ENCODE measurements at regions not wholly inside any gene's neighbourhood (a gene's known extent, or its start where the extent isn't known, plus 50 kb on each side); places are given as distances from the start of the nearest gene placed in this dataset.
"Not testable (repeated sequence)": the region's sequence is repeated elsewhere in the genome, so short reads cannot be mapped to it uniquely, and the experiment has no call there.

DNA sequence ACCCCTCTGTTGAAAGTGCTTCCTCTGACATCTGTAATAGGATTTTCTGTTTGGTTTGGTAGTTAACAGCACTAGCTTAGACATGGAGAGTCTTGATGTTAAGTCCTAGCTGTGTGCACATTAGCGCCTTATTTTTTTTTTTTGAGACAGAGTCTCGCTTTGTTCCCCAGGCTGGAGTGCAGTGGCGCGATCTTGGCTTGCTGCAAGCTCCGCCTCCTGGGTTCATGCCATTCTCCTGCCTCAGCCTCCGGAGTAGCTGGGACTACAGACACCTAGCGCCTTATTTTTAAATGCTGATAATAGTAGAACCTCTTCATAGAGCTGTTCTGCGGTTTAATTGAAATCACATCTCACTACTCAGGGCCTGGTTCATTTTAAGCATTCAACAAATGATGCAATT, 131.5 kb downstream of the PLCE1 start:
- not testable (repeated sequence) for DNase-seq (ENCODE audit: low read depth in 2 of 2)

DNA sequence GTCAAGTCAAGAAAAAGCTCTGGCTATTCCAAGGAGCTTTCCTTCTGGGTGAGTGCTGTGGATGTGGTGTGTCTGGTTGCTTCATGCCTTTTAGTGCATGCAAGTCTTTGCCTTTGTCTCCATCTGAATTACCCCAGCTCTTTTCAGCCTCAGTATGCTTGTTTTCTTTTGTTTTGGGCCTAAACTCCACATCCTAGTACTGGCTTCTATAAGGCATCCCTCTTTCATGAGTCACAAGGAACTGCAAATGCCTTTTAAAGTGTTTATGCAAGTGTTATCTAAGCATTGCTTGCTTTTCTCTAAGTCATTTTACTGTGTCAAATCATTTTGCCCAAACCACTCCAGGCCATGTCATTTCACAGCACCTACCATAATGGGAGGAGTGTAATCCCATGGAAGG, 132.1 kb downstream of the PLCE1 start:
- DNase-seq (ENCODE audit: low read depth in 2 of 2) = no peak

DNA sequence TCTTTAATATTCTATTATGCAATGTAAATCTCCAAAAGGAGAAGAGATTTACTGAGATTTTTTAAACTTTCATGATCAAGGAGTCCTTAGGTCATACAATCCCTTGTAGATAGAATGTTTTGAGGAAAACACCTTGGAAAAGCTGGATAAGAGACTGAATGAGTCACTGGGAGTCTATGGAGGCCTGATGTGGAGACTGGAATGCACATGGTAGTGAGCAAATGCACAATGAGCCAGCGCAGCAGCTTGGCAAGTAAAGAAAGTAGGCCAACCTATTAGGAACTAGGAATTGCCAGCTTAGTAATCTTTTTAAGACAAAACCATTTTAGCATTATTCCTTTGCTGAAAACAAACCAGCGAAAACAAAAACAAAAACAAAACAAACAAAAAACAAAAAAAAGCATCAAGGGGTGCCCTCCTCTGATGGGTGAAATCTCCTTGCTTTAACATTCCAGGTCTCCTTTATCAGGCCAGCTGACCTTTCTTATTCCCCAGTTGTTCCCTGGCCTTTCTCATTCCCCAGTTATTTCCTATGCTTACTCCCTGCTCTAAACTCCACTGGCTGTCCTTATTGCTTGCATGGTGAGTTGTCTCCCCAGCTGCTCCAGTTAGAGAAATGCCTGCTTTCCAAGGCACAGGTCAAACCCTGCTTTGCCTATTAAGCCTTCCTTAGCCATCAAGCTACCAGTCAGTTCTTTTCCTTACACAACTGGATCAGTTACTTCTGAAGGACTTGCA, 135.8 kb downstream of the PLCE1 start:
- no peak for DNase-seq (ENCODE audit: low read depth in 2 of 2)

DNA sequence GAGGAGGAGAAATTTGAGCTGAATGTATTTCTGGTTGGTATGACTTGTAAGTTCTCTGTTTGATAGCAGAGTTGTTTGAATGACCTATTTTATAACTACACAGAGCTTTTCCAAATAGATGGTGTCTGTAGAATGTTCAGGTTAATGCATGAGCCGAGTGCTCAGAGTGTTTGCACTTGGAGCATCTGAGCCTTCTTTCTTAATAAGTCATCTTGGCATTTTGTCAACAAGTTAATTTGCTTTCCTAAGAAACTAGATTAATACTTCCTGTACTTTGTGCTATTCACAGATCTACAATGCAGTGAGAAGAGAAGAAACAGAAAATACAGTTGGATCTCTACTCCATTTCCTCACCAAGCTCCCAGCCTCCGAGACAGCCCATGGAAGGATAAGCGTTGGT, 138.2 kb downstream of the PLCE1 start:
- no peak for DNase-seq (ENCODE audit: low read depth in 2 of 2)

DNA sequence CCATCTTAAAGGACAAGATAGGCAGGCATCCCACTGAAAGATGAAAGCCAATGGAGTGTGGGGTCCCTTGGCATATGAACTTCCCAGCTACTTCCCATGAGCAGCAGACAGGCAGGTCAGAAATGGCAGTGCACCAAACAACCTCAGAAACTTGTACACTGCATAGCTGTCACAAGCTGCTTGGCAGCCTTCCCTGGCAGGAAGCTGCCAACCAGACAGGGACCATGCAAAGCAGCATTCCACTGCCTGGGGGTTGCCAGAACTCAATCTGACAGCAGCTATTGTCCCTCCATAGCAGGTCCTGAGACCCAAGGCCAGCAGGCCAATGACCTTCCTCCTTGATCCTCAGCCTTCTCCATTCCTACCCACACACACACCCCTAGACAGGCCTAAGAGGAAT, 139.5 kb downstream of the PLCE1 start:
- no peak for DNase-seq (ENCODE audit: low read depth in 2 of 2)

DNA sequence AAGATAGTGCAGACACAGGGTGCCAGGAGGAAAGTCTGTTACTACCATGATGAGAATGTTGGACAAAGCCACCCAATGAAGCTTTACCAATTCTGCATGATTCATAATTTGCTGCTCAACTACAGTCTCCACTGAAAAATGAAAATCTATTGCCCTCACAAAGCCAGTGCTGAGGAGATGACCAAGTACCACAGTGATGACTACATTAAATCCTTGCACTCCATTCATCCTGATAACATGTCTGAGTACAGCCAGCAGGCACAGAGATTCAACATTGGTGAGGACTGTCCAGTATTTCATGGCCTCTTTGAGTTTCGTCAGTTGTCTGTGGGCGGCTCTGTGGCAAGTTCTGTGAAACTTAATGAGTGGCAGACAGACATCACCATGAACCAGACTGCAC, 144.0 kb downstream of the PLCE1 start:
- DNase-seq (ENCODE audit: low read depth in 2 of 2) = no peak

DNA sequence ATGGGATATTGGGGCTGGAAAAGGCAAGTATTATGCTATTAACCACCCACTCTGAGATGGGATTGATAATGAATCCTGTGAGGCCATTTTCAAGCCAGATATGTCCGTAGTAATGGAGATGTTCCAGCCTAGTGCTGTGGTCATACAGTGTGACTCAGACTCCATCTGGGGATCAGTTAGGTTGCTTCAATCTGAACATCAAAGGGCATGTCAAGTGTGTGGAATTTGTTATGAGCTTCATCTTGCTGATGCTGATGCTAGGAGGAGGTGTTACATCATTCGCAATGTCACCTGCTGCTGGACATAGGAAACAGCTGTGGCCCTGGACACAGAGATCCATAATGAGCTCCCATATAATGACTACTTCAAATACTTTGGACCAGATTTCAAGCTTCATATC, 144.7 kb downstream of the PLCE1 start:
- no peak for DNase-seq (ENCODE audit: low read depth in 2 of 2)

DNA sequence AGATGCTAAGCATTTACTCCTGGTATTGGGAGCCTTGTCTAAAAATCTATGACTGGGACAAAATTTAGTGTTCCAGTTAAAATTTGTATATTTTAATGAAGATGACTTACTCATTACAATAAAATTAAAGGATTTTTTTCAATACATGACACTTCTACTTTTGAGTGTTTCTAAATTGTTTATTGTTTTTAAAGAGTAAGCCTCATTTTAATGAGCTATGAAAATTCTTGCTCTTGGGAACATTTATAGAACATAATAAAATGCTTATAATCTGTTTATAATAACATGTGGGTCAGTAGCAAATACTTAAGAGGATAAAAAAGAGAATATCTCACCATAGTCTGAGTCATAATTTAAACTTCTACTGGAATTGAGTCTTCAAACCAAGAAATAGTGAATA, 149.5 kb downstream of the PLCE1 start:
- no peak for DNase-seq (ENCODE audit: low read depth in 2 of 2)

DNA sequence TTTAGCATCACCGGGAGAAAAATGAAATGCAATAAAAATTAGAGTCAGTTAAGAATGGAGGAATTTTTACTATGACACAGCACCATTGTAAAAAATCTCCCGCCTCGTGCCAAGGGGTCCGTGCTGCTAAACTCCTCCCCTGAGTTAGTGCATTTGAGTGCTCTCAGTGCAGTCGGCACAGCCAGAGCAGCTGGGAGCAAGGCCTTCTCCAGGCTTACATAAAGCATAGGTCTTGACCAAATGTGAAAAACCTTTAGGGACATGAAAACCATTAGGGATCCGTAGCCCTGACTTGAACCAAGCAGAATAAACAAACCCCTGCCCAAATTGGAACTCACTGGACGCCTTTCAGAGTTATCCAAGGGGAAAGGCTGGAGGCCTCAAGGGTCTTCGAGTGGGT, 152.6 kb downstream of the PLCE1 start:
- no peak for DNase-seq (ENCODE audit: low read depth in 2 of 2)

DNA sequence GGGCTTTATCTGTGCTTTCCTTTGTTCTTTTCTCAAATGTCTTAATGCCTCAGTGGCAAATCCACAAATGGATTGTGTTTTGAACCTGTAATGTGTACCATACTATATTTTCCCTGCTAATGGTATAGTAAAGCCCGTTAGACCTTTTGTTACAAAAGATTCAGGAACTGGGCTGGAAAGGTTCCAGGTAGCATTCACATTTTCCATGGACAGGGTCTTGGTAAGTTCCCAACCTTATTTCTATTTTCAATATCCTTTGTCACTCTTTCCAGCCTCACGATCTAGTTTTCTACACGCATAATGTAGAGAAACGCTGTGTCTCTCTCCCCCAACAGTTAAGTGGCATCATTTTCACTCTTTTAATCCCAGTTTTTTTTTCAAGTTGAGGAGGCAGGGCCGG, 153.0 kb downstream of the PLCE1 start:
- no peak for DNase-seq (ENCODE audit: low read depth in 2 of 2)

DNA sequence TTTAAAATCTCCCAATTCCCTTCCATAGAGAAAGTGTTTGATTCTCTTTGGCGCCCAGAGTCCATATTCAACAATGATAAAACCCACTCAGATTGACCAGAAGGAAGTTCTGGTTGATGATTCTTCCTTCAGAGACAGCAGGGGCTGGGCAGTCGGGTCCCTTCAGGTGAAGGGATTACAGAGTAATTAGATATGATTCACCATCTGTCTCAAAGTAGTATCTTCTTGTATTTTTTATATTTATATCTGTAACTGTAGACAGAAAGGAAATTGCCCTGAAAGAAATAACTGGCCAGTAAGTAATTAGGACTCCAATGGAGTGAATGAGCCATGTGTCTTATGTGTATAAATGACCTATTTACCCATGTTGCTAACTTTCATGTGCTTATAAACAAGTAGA, 156.0 kb downstream of the PLCE1 start:
- DNase-seq (ENCODE audit: low read depth in 2 of 2) = no peak

DNA sequence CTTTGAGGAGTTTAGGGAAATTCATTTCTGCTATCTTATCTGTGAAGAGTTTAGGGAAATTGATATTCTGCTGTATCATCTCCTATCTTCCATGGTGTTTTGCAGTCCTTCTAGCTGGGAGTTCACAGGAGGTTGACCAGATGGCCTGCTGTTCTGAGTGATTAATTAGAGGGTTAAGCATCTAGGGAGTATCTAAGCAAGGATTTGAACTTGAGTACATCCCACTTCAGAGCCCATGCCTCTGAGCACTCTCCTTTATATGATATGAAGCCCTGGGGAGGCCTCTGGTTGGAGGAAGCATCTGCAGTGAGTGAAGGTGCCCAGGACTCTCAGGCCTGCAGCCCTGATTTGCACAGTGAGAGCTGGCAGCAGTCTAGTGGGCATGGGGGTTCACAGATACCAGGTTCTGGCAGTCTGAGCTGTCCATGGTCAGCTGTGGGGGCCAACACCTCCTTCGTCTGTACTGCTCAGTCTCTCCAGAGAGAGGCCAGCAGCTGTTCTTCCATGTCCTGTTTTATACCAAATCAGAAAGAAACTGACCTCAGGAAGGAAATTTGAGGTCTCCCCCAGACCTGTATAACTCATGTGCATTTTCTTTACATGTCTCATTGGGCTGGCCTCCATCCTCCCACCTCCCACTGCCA, 156.9 kb downstream of the PLCE1 start:
- DNase-seq (ENCODE audit: low read depth in 2 of 2) = no peak

DNA sequence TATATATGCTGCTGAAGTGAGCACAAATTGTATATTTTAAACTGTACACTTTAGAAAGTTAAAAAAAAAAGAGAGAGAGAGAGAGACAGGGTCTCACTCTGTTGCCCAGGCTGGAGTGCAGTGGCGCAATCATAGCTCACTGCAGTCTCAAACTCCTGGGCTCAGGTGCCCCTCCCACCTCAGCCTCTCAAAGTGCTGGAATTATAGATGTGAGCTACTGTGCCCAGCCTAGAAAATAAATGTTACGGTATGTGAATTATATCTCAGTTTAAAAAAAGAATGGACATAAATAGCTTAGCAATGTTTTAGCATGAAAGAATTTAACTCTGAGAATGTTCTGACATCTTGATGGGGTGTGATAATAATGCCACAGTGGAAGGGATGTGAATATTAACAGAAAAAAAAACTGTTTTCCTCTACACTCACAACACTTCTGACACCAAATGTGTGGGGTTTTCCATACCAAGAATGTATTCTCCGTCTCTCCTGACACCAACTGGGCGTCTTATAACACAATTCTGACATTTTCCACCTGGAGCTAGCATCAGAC, 162.1 kb downstream of the PLCE1 start:
- no peak for DNase-seq (ENCODE audit: low read depth in 2 of 2)

DNA sequence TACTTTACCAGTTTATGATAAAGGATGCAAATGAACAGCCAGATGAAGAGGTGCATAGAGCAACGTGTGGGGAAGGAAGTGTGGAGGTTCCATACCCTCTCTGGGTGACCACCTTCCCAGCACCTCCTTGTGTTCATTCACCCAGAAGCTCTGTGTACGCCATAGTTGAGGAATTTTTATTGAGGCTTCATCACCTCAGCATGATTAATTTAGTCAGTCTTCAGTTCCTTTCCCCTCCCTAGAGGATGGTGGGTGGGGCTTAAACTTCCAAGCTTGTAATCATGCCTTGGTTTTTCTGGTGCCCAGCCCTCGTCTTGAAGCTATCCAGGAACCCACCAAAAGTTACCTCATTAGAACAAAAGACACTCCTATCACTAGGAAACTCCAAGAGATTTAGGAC, 162.7 kb downstream of the PLCE1 start:
- DNase-seq (ENCODE audit: low read depth in 2 of 2) = no peak

DNA sequence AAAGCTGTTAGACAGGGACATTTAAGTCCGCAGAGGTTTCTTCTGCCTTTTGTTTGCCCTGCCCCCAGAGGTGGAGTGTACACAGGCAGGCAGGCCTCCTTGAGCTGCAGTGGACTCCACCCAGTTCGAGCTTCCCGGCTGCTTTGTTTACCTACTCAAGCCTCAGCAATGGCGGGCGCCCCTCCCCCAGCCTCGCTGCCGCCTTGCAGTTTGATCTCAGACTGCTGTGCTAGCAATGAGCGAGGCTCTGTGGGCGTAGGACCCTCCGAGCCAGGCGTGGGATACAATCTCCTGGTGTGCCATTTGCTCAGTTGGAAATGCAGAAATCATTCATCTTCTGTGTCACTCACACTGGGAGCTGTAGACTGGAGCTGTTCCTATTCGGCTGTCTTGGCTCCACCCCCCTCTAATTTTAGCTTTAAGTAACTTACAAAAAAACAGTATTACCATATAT, 171.5 kb downstream of the PLCE1 start:
- not testable (repeated sequence) for DNase-seq (ENCODE audit: low read depth in 2 of 2)

DNA sequence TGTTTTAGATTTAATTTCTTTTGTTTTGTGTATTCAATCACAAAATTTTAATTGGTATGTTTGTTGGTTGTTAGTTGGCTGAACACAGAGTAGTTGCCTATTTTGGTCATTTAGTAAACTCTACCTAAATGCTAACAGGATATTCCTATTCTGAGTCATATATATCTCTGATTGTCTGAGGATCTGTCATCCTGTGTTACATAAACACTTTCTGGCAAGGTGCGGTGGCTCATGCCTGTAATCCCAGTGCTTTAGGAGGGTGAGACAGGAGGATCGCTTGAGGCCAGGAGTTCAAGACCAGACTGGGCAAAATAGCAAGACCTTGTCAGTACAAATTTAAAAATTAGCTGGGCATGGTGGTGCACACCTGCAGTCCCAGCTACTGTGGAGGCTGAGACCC, 178.6 kb downstream of the PLCE1 start:
- no peak for DNase-seq (ENCODE audit: low read depth in 2 of 2)

DNA sequence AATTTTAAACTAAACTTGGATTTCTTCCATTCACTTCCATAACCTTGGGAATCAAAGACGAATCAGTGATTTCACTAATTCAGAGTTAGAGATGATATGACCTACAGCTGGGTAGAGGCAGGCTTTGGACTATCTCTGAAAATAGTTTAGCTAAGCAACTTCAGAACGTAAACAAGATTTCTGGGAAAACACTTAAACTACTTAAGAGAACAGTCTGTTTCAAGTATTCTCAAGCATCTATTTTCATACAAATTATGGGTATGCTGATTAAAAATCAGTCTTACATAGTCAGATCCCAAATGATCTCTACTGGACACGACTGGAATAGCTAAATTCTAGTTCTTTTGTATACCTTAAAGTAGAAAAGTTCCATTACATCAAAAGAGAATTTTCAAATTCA, 179.9 kb downstream of the PLCE1 start:
- no peak for DNase-seq (ENCODE audit: low read depth in 2 of 2)

DNA sequence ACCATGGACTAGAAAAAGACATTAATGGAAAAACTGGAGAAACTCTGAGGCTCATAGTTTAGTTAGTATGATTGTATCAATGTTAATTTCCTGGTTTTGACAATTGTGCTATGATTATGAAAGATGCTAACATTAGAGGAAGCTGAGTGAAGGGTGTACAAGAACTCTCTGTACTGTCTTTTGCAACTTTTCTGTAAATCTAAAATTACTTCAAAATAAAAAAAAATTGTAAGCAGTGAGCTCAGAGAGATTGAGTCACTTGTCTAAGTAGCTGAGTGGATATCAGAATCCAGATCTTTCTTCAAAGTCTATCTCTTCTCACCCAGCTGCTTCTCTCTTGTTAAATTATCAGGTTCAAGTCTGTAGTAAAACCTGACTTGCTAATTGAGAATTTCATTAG, 181.1 kb downstream of the PLCE1 start:
- DNase-seq (ENCODE audit: low read depth in 2 of 2) = no peak

DNA sequence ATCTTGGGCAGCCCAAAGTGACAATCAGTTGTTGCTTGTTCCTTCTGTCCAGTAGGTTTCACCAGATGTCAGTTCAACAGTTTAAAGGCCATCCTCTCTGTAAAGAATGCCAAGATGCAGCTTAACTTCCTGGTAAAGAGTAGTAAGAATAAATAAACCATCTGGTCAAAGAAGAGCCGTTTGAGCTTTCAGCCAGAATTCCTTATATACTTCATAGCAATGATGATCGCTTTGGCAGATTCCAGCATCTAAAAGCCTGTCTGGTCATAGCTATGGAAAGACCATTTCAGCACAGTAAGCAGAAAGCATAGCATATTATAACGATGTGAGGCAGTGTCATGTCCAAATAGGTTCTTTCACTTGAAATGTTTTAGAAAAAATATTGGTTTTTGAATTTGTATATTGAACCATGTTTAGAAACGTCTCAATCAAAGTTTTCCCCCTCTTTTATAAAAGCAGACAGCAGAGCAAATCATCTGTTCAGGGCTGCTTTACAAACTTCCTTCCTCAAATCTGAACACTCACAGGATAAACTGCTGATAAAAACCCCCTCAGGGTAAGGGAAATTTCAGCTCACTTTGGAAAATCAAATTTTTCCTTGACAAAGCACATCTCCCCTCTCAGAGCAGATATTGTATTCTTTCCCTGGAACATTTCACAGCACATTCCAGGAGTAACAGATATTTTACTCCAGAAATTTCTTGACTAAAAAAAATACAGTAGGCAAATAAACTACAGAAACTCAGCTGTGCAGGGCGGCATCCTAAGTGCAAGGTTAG, 184.1 kb downstream of the NOC3L start:
- DNase-seq (ENCODE audit: low read depth in 2 of 2) = no peak

DNA sequence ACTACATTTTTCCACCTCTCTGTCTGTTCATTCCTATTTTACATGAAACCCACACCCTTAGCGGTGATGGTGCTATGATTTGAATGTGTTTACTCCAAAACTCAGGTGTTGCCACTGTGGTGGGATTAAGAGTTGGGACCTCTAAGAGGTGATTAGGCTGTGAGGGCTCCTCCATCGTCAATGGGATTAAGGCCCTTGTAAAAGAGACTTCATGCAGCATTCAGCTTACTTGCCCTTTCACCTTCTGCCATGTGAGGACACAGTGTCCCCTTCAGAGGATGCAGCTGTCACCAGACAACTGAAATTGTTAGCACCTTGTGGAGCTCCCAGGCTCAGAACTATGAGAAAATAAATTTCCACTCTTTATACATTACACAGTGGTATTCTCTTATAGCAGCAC, 182.2 kb downstream of the NOC3L start:
- no peak for DNase-seq (ENCODE audit: low read depth in 2 of 2)

DNA sequence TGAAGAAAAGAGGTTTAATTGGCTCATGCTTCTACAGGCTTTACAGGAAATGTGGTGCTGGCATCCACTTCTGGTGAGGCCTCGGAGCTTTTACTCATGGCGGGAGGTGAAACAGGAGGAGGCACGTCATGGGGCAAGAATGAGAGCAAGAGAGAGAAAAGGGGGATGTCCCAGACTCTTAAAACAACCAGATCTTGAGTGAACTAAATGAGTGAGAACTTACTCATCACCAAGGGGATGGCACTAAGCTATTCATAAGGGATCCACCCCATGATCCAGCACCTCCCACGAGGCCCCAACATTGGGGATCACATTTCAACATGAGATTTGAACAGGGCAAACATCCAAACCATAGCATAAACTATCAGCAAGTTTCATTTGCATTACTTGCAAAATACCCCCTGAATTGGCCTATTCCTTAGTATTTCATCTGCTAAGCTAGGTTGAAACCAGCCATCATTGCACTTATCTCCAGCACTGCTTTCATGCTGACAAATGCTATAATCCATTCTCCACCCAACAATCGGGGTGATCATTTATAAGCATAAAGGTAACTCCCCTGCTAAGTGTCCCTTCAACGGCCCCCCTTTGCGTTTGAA, 179.0 kb downstream of the NOC3L start:
- peak in 1 of 2 donors; percentile 15 for DNase-seq (ENCODE audit: low read depth in 2 of 2)

DNA sequence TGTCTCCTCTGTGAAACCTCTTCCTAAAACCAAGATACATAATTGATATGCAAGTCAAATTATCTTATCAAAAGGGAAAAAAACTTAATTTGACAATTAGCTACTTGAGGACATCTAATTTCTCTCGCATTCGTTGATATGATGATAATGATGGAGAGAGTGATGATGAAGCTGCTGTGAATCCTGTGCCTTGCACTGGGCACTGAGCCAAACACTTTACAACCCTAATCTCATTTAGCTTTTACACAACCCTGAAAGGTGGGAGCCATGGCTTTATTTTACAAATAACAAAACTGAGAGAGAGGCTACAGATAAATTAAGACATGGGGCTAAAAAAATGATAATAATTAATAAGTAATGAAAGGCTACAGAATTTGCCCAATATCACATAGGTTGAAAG, 176.0 kb downstream of the NOC3L start:
- DNase-seq (ENCODE audit: low read depth in 2 of 2) = no peak
